ENCODE measurements at regions not wholly inside any gene's neighbourhood (a gene's known extent, or its start where the extent isn't known, plus 50 kb on each side); places are given as distances from the start of the nearest gene placed in this dataset.

GRCh38 chr2:2662847-2663356 lies 331.8 kb upstream of the MYT1L start:
- no peak overlapping the region for H3K4me3 Mint-ChIP-seq (ENCODE audit: unreplicated experiment)
- no peak overlapping the region for H3K27ac Mint-ChIP-seq (ENCODE audit: unreplicated experiment)
- ChIA-PET POLR2A (no interaction called here), CTCF (no interaction called here)
- no peaks in the 10 kb centered on the region for H3K36me3 ChIP-seq (ENCODE audit: control insufficient read depth, insufficient read depth, low read length)
- H3K9me3 ChIP-seq: peaks cover 3% of the 10 kb centered on the region
- no peaks in the 10 kb centered on the region for H3K4me1 ChIP-seq
- no TSS peak for BruUV-seq (replicated peaks)
- H3K4me3 ChIP-seq (ENCODE audit: low read depth, low read length): no peak overlapping the region
- no peak for TF ChIP-seq CTCF (IDR thresholded peaks at IDR 0.05; ENCODE audit: insufficient read depth in 1 of 2, low read depth in 1 of 2, low read length in 1 of 2, severe bottlenecking in 1 of 2, unreplicated experiment in 1 of 2)
- H3K36me3 Mint-ChIP-seq (ENCODE audit: insufficient read depth, unreplicated experiment): no peaks in the 10 kb centered on the region
- peaks cover 7% of the 10 kb centered on the region for H3K27me3 Mint-ChIP-seq (ENCODE audit: insufficient read depth, unreplicated experiment)
- intact Hi-C loops (cut with micrococcal nuclease; ENCODE audit: unreplicated experiment): no loop called here
- DNase-seq: no peak
- no peaks in the 10 kb centered on the region for H3K27me3 ChIP-seq (replicated peaks; ENCODE audit: control insufficient read depth, insufficient read depth, low read length)
- H3K4me1 Mint-ChIP-seq (ENCODE audit: low read depth, unreplicated experiment): no peaks in the 10 kb centered on the region
- H3K9me3 Mint-ChIP-seq (ENCODE audit: unreplicated experiment): peaks cover 19% of the 10 kb centered on the region

GRCh38 chr2:2662037-2662846 lies 331.2 kb upstream of the MYT1L start:
- Mint-ChIP-seq H3K4me3 (ENCODE audit: unreplicated experiment) (no peak overlapping the region), H3K9me3 (ENCODE audit: unreplicated experiment) (peaks cover 21% of the 10 kb centered on the region), H3K27ac (ENCODE audit: unreplicated experiment) (no peak overlapping the region), H3K4me1 (ENCODE audit: low read depth, unreplicated experiment) (no peaks in the 10 kb centered on the region), H3K36me3 (ENCODE audit: insufficient read depth, unreplicated experiment) (no peaks in the 10 kb centered on the region), H3K27me3 (ENCODE audit: insufficient read depth, unreplicated experiment) (peaks cover 7% of the 10 kb centered on the region)
- ChIA-PET CTCF (no interaction called here), POLR2A (no interaction called here)
- intact Hi-C loops (cut with micrococcal nuclease; ENCODE audit: unreplicated experiment): no loop called here
- BruUV-seq (replicated peaks): no TSS peak
- H3K4me1 ChIP-seq: no peaks in the 10 kb centered on the region
- H3K4me3 ChIP-seq (ENCODE audit: low read depth, low read length): no peak overlapping the region
- H3K9me3 ChIP-seq: peaks cover 3% of the 10 kb centered on the region
- TF ChIP-seq CTCF (IDR thresholded peaks at IDR 0.05; ENCODE audit: insufficient read depth in 1 of 2, low read depth in 1 of 2, low read length in 1 of 2, severe bottlenecking in 1 of 2, unreplicated experiment in 1 of 2): no peak
- no peaks in the 10 kb centered on the region for H3K27me3 ChIP-seq (replicated peaks; ENCODE audit: control insufficient read depth, insufficient read depth, low read length)
- DNase-seq: no peak
- no peaks in the 10 kb centered on the region for H3K36me3 ChIP-seq (ENCODE audit: control insufficient read depth, insufficient read depth, low read length)

- no peak for TF ChIP-seq CTCF (IDR thresholded peaks at IDR 0.05; ENCODE audit: insufficient read depth in 1 of 2, low read depth in 1 of 2, low read length in 1 of 2, severe bottlenecking in 1 of 2, unreplicated experiment in 1 of 2)
- CTCF ChIA-PET: no interaction called here
- Histone ChIP-seq H3K9me3 (peaks cover 3% of the 10 kb centered on the region), H3K36me3 (ENCODE audit: control insufficient read depth, insufficient read depth, low read length) (no peaks in the 10 kb centered on the region), H3K27me3 (replicated peaks; ENCODE audit: control insufficient read depth, insufficient read depth, low read length) (no peaks in the 10 kb centered on the region), H3K4me3 (ENCODE audit: low read depth, low read length) (no peak overlapping the region), H3K4me1 (no peaks in the 10 kb centered on the region)
- Mint-ChIP-seq H3K9me3 (ENCODE audit: unreplicated experiment) (peaks cover 21% of the 10 kb centered on the region), H3K36me3 (ENCODE audit: insufficient read depth, unreplicated experiment) (no peaks in the 10 kb centered on the region), H3K27ac (ENCODE audit: unreplicated experiment) (no peak overlapping the region), H3K4me1 (ENCODE audit: low read depth, unreplicated experiment) (no peaks in the 10 kb centered on the region), H3K4me3 (ENCODE audit: unreplicated experiment) (no peak overlapping the region), H3K27me3 (ENCODE audit: insufficient read depth, unreplicated experiment) (peaks cover 7% of the 10 kb centered on the region)
- BruUV-seq (replicated peaks): no TSS peak
- DNase-seq: no peak
- POLR2A ChIA-PET: no interaction called here
- intact Hi-C loops (cut with micrococcal nuclease; ENCODE audit: unreplicated experiment): no loop called here
Measured at GRCh38 chr2:2660789-2661355, 329.8 kb upstream of the MYT1L start.

Measured in Caco-2 (cell line).